ENCODE measurements at regions not wholly inside any gene's neighbourhood (a gene's known extent, or its start where the extent isn't known, plus 50 kb on each side); places are given as distances from the start of the nearest gene placed in this dataset.

- Histone ChIP-seq H3K27me3 (no peaks in the 10 kb centered on the region), H3K9me3 (no peaks in the 10 kb centered on the region), H3K4me3 (no peak overlapping the region), H3K27ac (peak overlapping the region; percentile 86 to 88), H3K36me3 (no peaks in the 10 kb centered on the region), H3K4me1 (peaks cover 0 to 4% of the 10 kb centered on the region in 2 donors)
- intact Hi-C loops (cut with DNase I; ENCODE audit: low total_unique reads) = loop anchor here (5.0 kb wide), 1 partner anchor 307 kb away; no protein-coding TSS in a partner anchor
- DNase-seq (ENCODE audit: low spot score in 2 of 2) = peak in 1 of 2 donors; percentile 21
- TF ChIP-seq POLR2AphosphoS5 (IDR thresholded peaks at IDR 0.05) (no peak), CTCF (IDR thresholded peaks at IDR 0.05) (no peak), POLR2A (IDR thresholded peaks at IDR 0.05) (no peak)
Measured at GRCh38 chr12:98419795-98420404, 95.5 kb upstream of the TMPO start.

- Histone ChIP-seq H3K9me3 (no peaks in the 10 kb centered on the region), H3K4me3 (no peak overlapping the region), H3K27me3 (no peaks in the 10 kb centered on the region), H3K27ac (peak overlapping the region; percentile 26 to 86), H3K4me1 (peaks cover 0 to 4% of the 10 kb centered on the region in 2 donors), H3K36me3 (no peaks in the 10 kb centered on the region)
- no peak for DNase-seq (ENCODE audit: low spot score in 2 of 2)
- intact Hi-C loops (cut with DNase I; ENCODE audit: low total_unique reads) = loop anchor here (5.0 kb wide), 1 partner anchor 307 kb away; no protein-coding TSS in a partner anchor
- TF ChIP-seq CTCF (IDR thresholded peaks at IDR 0.05) (no peak), POLR2AphosphoS5 (IDR thresholded peaks at IDR 0.05) (no peak), POLR2A (IDR thresholded peaks at IDR 0.05) (no peak)
Measured at GRCh38 chr12:98420461-98420860, 94.9 kb upstream of the TMPO start.

- no peak overlapping the region for H3K4me3 ChIP-seq
- intact Hi-C loops (cut with DNase I; ENCODE audit: low total_unique reads) = loop anchor here (5.0 kb wide), 1 partner anchor 306 kb away; no protein-coding TSS in a partner anchor
- no peak for TF ChIP-seq CTCF (IDR thresholded peaks at IDR 0.05)
- no peak for TF ChIP-seq POLR2AphosphoS5 (IDR thresholded peaks at IDR 0.05)
- no peak for TF ChIP-seq POLR2A (IDR thresholded peaks at IDR 0.05)
Measured at GRCh38 chr12:98421316-98421715, 94.1 kb upstream of the TMPO start.

GRCh38 chr12:98422359-98422758, 93.0 kb upstream of the TMPO start:
- intact Hi-C loops (cut with DNase I; ENCODE audit: low total_unique reads) = loop anchor here (5.0 kb wide), 1 partner anchor 305 kb away; no protein-coding TSS in a partner anchor
- Histone ChIP-seq H3K9me3 (no peaks in the 10 kb centered on the region), H3K27me3 (no peaks in the 10 kb centered on the region), H3K27ac (no peak overlapping the region), H3K4me1 (peaks cover 0 to 4% of the 10 kb centered on the region in 2 donors), H3K4me3 (no peak overlapping the region), H3K36me3 (no peaks in the 10 kb centered on the region)
- DNase-seq (ENCODE audit: low spot score in 2 of 2) = no peak
- no peak for TF ChIP-seq POLR2A (IDR thresholded peaks at IDR 0.05)
- TF ChIP-seq POLR2AphosphoS5 (IDR thresholded peaks at IDR 0.05) = no peak
- TF ChIP-seq CTCF (IDR thresholded peaks at IDR 0.05) = no peak

More at GRCh38 chr12:98421316-98421715, 94.1 kb upstream of the TMPO start:
- Histone ChIP-seq H3K27me3 (no peaks in the 10 kb centered on the region), H3K9me3 (no peaks in the 10 kb centered on the region), H3K36me3 (no peaks in the 10 kb centered on the region), H3K27ac (no peak overlapping the region), H3K4me1 (peaks cover 0 to 4% of the 10 kb centered on the region in 2 donors)
- DNase-seq (ENCODE audit: low spot score in 2 of 2) = no peak

GRCh38 chr12:98422812-98423211, 92.6 kb upstream of the TMPO start:
- intact Hi-C loops (cut with DNase I; ENCODE audit: low total_unique reads) = loop anchor here (5.0 kb wide), 1 partner anchor 304 kb away; no protein-coding TSS in a partner anchor

More at GRCh38 chr12:98422812-98423211, 92.6 kb upstream of the TMPO start:
- DNase-seq (ENCODE audit: low spot score in 2 of 2) = no peak
- no peak for TF ChIP-seq POLR2A (IDR thresholded peaks at IDR 0.05)
- H3K27ac ChIP-seq = no peak overlapping the region
- H3K4me1 ChIP-seq = peaks cover 0 to 4% of the 10 kb centered on the region in 2 donors
- no peaks in the 10 kb centered on the region for H3K9me3 ChIP-seq
- H3K36me3 ChIP-seq = no peaks in the 10 kb centered on the region
- H3K27me3 ChIP-seq = no peaks in the 10 kb centered on the region
- H3K4me3 ChIP-seq = no peak overlapping the region

Data from breast epithelium (tissue), 4 donors.